SK-N-SH treated with all-trans-retinoic acid at 6 μM for 48 hours (cell line): ENCODE measurements at regions not wholly inside any gene's neighbourhood (a gene's known extent, or its start where the extent isn't known, plus 50 kb on each side); places are given as distances from the start of the nearest gene placed in this dataset.

Experiments used
- ATAC-seq: fragments of 200-7000 bp; cut with Tn5 transposase; 3 replicates; pipeline ENCODE4 v1.9.1; 2020; ENCODE audit warnings: mild to moderate bottlenecking, moderate library complexity
- ARNTL ChIP-seq: fragments of 450-650 bp; formaldehyde crosslinking; IDR thresholded peaks from 2 replicates; pipeline ENCODE4 v1.5.0; 2020; ENCODE audit warnings: low read depth, mild to moderate bottlenecking, moderate library complexity, borderline replicate concordance
- BACH2 ChIP-seq: fragments of 250-450 bp; sonication (Bioruptor Pico); IDR thresholded peaks from 2 replicates; pipeline ENCODE4 v1.9.0; 2021; ENCODE audit warnings: mild to moderate bottlenecking, borderline replicate concordance
- CREB5 ChIP-seq: fragments of 250-450 bp; sonication (Bioruptor Pico); IDR thresholded peaks from 2 replicates; pipeline ENCODE4 v1.5.1; 2020; ENCODE audit warnings: low read depth, mild to moderate bottlenecking, moderate library complexity
- CSDC2 ChIP-seq: fragments of 250-450 bp; sonication (Bioruptor Pico); IDR thresholded peaks from 2 replicates; pipeline ENCODE4 v1.5.0; 2020; ENCODE audit warnings: mild to moderate bottlenecking, moderate library complexity
- ESRRG ChIP-seq: fragments of 250-450 bp; sonication (Bioruptor Pico); IDR thresholded peaks from 2 replicates; pipeline ENCODE4 v1.6.1; 2021; ENCODE audit warnings: mild to moderate bottlenecking
- GLIS3 ChIP-seq: fragments of 250-450 bp; sonication (Bioruptor Pico); IDR thresholded peaks from 2 replicates; pipeline ENCODE4 v1.5.0; 2020; ENCODE audit warnings: mild to moderate bottlenecking, moderate library complexity
- ISL1 ChIP-seq: fragments of 250-450 bp; sonication (Bioruptor Pico); IDR thresholded peaks from 2 replicates; pipeline ENCODE4 v2.1.2; 2022; ENCODE audit warnings: mild to moderate bottlenecking, moderate library complexity
- OSR1 ChIP-seq: fragments of 250-450 bp; sonication (Bioruptor Pico); IDR thresholded peaks from 2 replicates; pipeline ENCODE4 v1.8.0; 2022; ENCODE audit warnings: moderate library complexity, mild to moderate bottlenecking, inconsistent platforms
- PATZ1 ChIP-seq: fragments of 250-450 bp; sonication (Bioruptor Pico); IDR thresholded peaks from 2 replicates; pipeline ENCODE4 v1.8.0; 2020; ENCODE audit warnings: mild to moderate bottlenecking, moderate library complexity, borderline replicate concordance
- POU6F1 ChIP-seq: fragments of 250-450 bp; sonication (Bioruptor Pico); IDR thresholded peaks from 2 replicates; pipeline ENCODE4 v1.8.0; 2021; ENCODE audit warnings: low read depth, mild to moderate bottlenecking, moderate library complexity, borderline replicate concordance
- PPARA ChIP-seq: fragments of 250-450 bp; sonication (Bioruptor Pico); IDR thresholded peaks from 2 replicates; pipeline ENCODE4 v1.5.0; 2020; ENCODE audit warnings: mild to moderate bottlenecking, borderline replicate concordance
- RARB ChIP-seq: fragments of 250-450 bp; sonication (Bioruptor Pico); IDR thresholded peaks from 2 replicates; pipeline ENCODE4 v1.8.0; 2021; ENCODE audit warnings: mild to moderate bottlenecking, moderate library complexity
- SNAI2 ChIP-seq: fragments of 250-450 bp; sonication (Bioruptor Pico); IDR thresholded peaks from 2 replicates; pipeline ENCODE4 v1.5.0; 2020; ENCODE audit warnings: mild to moderate bottlenecking, moderate library complexity
- TCF4 ChIP-seq: fragments of 250-450 bp; sonication (Bioruptor Pico); IDR thresholded peaks from 2 replicates; pipeline ENCODE4 v1.8.0; 2021; ENCODE audit warnings: mild to moderate bottlenecking, moderate library complexity, borderline replicate concordance
- TOX ChIP-seq: fragments of 250-450 bp; sonication (Bioruptor Pico); IDR thresholded peaks from 2 replicates; pipeline ENCODE4 v1.8.0; 2021; ENCODE audit warnings: mild to moderate bottlenecking, moderate library complexity, borderline replicate concordance
- TSHZ2 ChIP-seq: fragments of 250-450 bp; sonication (Bioruptor Pico); IDR thresholded peaks from 2 replicates; pipeline ENCODE4 v1.5.0; 2020; ENCODE audit warnings: mild to moderate bottlenecking, moderate library complexity
- ZC3H10 ChIP-seq: fragments of 250-450 bp; sonication (Bioruptor Pico); IDR thresholded peaks from 2 replicates; pipeline ENCODE4 v1.5.1; 2021; ENCODE audit warnings: mild to moderate bottlenecking, moderate library complexity
- ZFP3 ChIP-seq: fragments of 250-450 bp; sonication (Bioruptor Pico); IDR thresholded peaks from 2 replicates; pipeline ENCODE4 v1.5.0; 2020; ENCODE audit warnings: mild to moderate bottlenecking, moderate library complexity
- ZFP30 ChIP-seq: fragments of 450-650 bp; formaldehyde crosslinking; IDR thresholded peaks from 2 replicates; pipeline ENCODE4 v1.5.0; 2022; ENCODE audit warnings: mild to moderate bottlenecking, moderate library complexity
- ZNF565 ChIP-seq: fragments of 450-650 bp; formaldehyde crosslinking; conservative IDR thresholded peaks from 2 replicates; pipeline ENCODE4 v1.5.0; 2020; ENCODE audit warnings: low read depth, mild to moderate bottlenecking, moderate library complexity
- ZNF70 ChIP-seq: fragments of 450-650 bp; formaldehyde crosslinking; IDR thresholded peaks from 2 replicates; pipeline ENCODE4 v1.5.0; 2020; ENCODE audit warnings: mild to moderate bottlenecking, moderate library complexity
- ZNF8 ChIP-seq: fragments of 450-650 bp; formaldehyde crosslinking; IDR thresholded peaks from 2 replicates; pipeline ENCODE4 v1.5.0; 2020; ENCODE audit warnings: mild to moderate bottlenecking, moderate library complexity

- TF ChIP-seq BACH2 (CRISPR knock-in tag) (no peak), TOX (CRISPR knock-in tag) (no peak), ARNTL (CRISPR knock-in tag) (no peak), ZFP30 (CRISPR knock-in tag) (no peak), PATZ1 (CRISPR knock-in tag) (no peak; the same call in 1 of the 2 replicates), ZNF8 (no peak), ZC3H10 (no peak), ISL1 (CRISPR knock-in tag) (peak; percentile 78), ZNF565 (CRISPR knock-in tag) (no peak), PPARA (CRISPR knock-in tag) (no peak), GLIS3 (CRISPR knock-in tag) (0 out of 2 replicates have a peak, but pooled peaks have one; percentile 49), RARB (CRISPR knock-in tag) (no peak)
- TF ChIP-seq, all 23 proteins: peak for 5
Measured at GRCh38 chr17:70365091-70365583, 195.8 kb downstream of the KCNJ2 start (continued).

GRCh38 chr17:70366386-70366785, 197.1 kb downstream of the KCNJ2 start:
- ATAC-seq: no peak
- TF ChIP-seq ZC3H10 (no peak), CSDC2 (CRISPR knock-in tag) (no peak), ISL1 (CRISPR knock-in tag) (0 out of 2 replicates have a peak, but pooled peaks have one; percentile 5), RARB (CRISPR knock-in tag) (no peak), SNAI2 (CRISPR knock-in tag) (no peak), ZFP30 (CRISPR knock-in tag) (no peak)

GRCh38 chr17:70368011-70368410, 198.7 kb downstream of the KCNJ2 start:
- no peak for ATAC-seq
- no peak for TF ChIP-seq ZNF70 (CRISPR knock-in tag)
- no peak for TF ChIP-seq PPARA (CRISPR knock-in tag)

GRCh38 chr17:70369391-70369790, 200.1 kb downstream of the KCNJ2 start:
- no peak for ATAC-seq
- no peak for TF ChIP-seq CSDC2 (CRISPR knock-in tag)
- no peak for TF ChIP-seq TOX (CRISPR knock-in tag)
- TF ChIP-seq ZFP30 (CRISPR knock-in tag): no peak
- TF ChIP-seq ESRRG: no peak
- no peak for TF ChIP-seq OSR1 (CRISPR knock-in tag)
- no peak for TF ChIP-seq ZFP3
- TF ChIP-seq ARNTL (CRISPR knock-in tag): no peak
- TF ChIP-seq BACH2 (CRISPR knock-in tag): no peak
- TF ChIP-seq ZNF70 (CRISPR knock-in tag): no peak
- TF ChIP-seq TCF4 (CRISPR knock-in tag): no peak
- no peak for TF ChIP-seq RARB (CRISPR knock-in tag)
- no peak for TF ChIP-seq ZNF565 (CRISPR knock-in tag)
- TF ChIP-seq ZNF8: no peak
- no peak for TF ChIP-seq GLIS3 (CRISPR knock-in tag)
- no peak for TF ChIP-seq CREB5 (CRISPR knock-in tag)
- TF ChIP-seq TSHZ2 (CRISPR knock-in tag): no peak
- no peak for TF ChIP-seq POU6F1 (CRISPR knock-in tag)
